IMR-90 (cell line): ENCODE measurements at regions not wholly inside any gene's neighbourhood (a gene's known extent, or its start where the extent isn't known, plus 50 kb on each side); places are given as distances from the start of the nearest gene placed in this dataset.

Source experiments
- ATAC-seq: fragments of 200-7000 bp; cut with Tn5 transposase; 2 replicates; pipeline ENCODE4 v1.9.1; 2020; ENCODE audit warnings: low read depth, mild to moderate bottlenecking, moderate library complexity
- BruUV-seq: library from RNA; stranded (reverse); fragments of 400-500 nt; replicated peaks from 2 replicates; lab custom pipeline; 2021; lab: Mats Ljungman, UMichigan
- CTCF ChIA-PET: fragments of 300-600 bp; formaldehyde crosslinking; extraction: SDS; loops from one replicate; lab custom pipeline; 2021; ENCODE audit warnings: antibody characterized with exemption; lab: Yijun Ruan, JAX
- POLR2A ChIA-PET: fragments of 300-600 bp; sonication (Branson Sonifier 250); formaldehyde crosslinking; loops from one replicate; lab custom pipeline; 2022; ENCODE audit warnings: antibody characterized with exemption; ENCODE audit not compliant: unreplicated experiment; lab: Charles Lee
- DNase-seq: peaks from one replicate; pipeline ENCODE4 v3.0.0; 2013
- H2AFZ ChIP-seq: replicated peaks from 2 replicates; pipeline ENCODE3; 2013; ENCODE audit warnings: low read length, mild to moderate bottlenecking; ENCODE audit not compliant: poor library complexity
- H2AK5ac ChIP-seq: 2 replicates; pipeline ENCODE4 v1.6.1; 2013; ENCODE audit warnings: low read depth, low read length, inconsistent platforms
- H2AK9ac ChIP-seq: replicated peaks from 2 replicates; pipeline ENCODE3; 2013; ENCODE audit warnings: mild to moderate bottlenecking, low read depth, low read length, moderate library complexity; ENCODE audit not compliant: poor library complexity
- H2BK120ac ChIP-seq: 2 replicates; pipeline ENCODE4 v1.6.1; 2013; ENCODE audit warnings: low read depth, low read length, inconsistent platforms
- H2BK15ac ChIP-seq: 3 replicates; pipeline ENCODE4 v1.6.1; 2013; ENCODE audit warnings: low read depth, low read length, inconsistent platforms
- H2BK20ac ChIP-seq: 2 replicates; pipeline ENCODE4 v1.6.1; 2013; ENCODE audit warnings: low read depth, mild to moderate bottlenecking, inconsistent platforms, low read length, moderate library complexity
- H2BK5ac ChIP-seq: 2 replicates; pipeline ENCODE4 v1.6.1; 2013; ENCODE audit warnings: mild to moderate bottlenecking, low read depth, low read length, inconsistent platforms; ENCODE audit not compliant: poor library complexity, severe bottlenecking
- H3K14ac ChIP-seq: replicated peaks from 2 replicates; pipeline ENCODE4 v1.6.1; 2013; ENCODE audit warnings: low read depth, low read length, inconsistent platforms
- H3K18ac ChIP-seq: 2 replicates; pipeline ENCODE4 v1.6.1; 2013; ENCODE audit warnings: low read depth, low read length, control low read depth
- H3K23ac ChIP-seq: 2 replicates; pipeline ENCODE4 v1.6.1; 2013; ENCODE audit warnings: low read depth, low read length, inconsistent platforms
- H3K27ac ChIP-seq: 2 replicates; pipeline ENCODE4 v1.5.1; 2013; ENCODE audit warnings: mild to moderate bottlenecking, control low read depth, low read length; ENCODE audit not compliant: insufficient read depth
- H3K27me3 ChIP-seq: 2 replicates; pipeline ENCODE4 v1.6.1; 2013; ENCODE audit warnings: low read length; ENCODE audit not compliant: control insufficient read depth, insufficient read depth
- H3K36me3 ChIP-seq: 2 replicates; pipeline ENCODE4 v1.6.1; 2013; ENCODE audit warnings: low read length, mixed read lengths; ENCODE audit not compliant: control insufficient read depth, insufficient read depth
- H3K4ac ChIP-seq: 2 replicates; pipeline ENCODE4 v1.6.1; 2013; ENCODE audit warnings: low read depth, low read length, inconsistent platforms
- H3K4me1 ChIP-seq: 2 replicates; pipeline ENCODE4 v1.6.1; 2013; ENCODE audit warnings: low read length, mixed read lengths; ENCODE audit not compliant: control insufficient read depth, insufficient read depth
- H3K4me2 ChIP-seq: 2 replicates; pipeline ENCODE4 v1.6.1; 2013; ENCODE audit warnings: low read depth, mild to moderate bottlenecking, control low read depth, low read length, moderate library complexity
- H3K4me3 ChIP-seq: 2 replicates; pipeline ENCODE4 v1.5.1; 2013; ENCODE audit warnings: low read depth, mild to moderate bottlenecking, control low read depth, low read length, moderate library complexity; ENCODE audit not compliant: insufficient read depth
- H3K56ac ChIP-seq: 2 replicates; pipeline ENCODE4 v1.6.1; 2013; ENCODE audit warnings: low read length, inconsistent platforms; ENCODE audit not compliant: insufficient read depth; ENCODE audit errors: extremely low read depth
- H3K79me1 ChIP-seq, 2 experiments: 2 replicates each; pipeline ENCODE4 v1.6.1; 2013; ENCODE audit warnings: low read length in 2 of 2, inconsistent platforms in 1 of 2, low read depth in 1 of 2
- H3K9ac ChIP-seq: 2 replicates; pipeline ENCODE4 v1.6.1; 2013; ENCODE audit warnings: low read depth, low read length, control low read depth
- H3K9me1 ChIP-seq: 2 replicates; pipeline ENCODE4 v1.6.1; 2013; ENCODE audit warnings: low read length, inconsistent platforms; ENCODE audit not compliant: insufficient read depth
- H3K9me3 ChIP-seq: 2 replicates; pipeline ENCODE4 v1.6.1; 2013; ENCODE audit warnings: low read length; ENCODE audit not compliant: control insufficient read depth, insufficient read depth
- H4K20me1 ChIP-seq: 2 replicates; pipeline ENCODE4 v1.6.1; 2013; ENCODE audit warnings: low read length, inconsistent platforms; ENCODE audit not compliant: insufficient read depth
- H4K5ac ChIP-seq: 2 replicates; pipeline ENCODE4 v1.6.1; 2013; ENCODE audit warnings: mild to moderate bottlenecking, low read depth, low read length, control low read depth
- H4K8ac ChIP-seq, 2 experiments: 2 replicates each; pipeline ENCODE4 v1.6.1; 2013; ENCODE audit warnings: low read depth in 2 of 2, low read length in 2 of 2, control low read depth in 1 of 2, inconsistent platforms in 1 of 2
- H4K91ac ChIP-seq: 2 replicates; pipeline ENCODE4 v1.6.1; 2013; ENCODE audit warnings: low read depth, low read length, inconsistent platforms; ENCODE audit not compliant: insufficient read depth
- BHLHE40 ChIP-seq: fragments of 150-350 bp; IDR thresholded peaks from 2 replicates; pipeline ENCODE4 v1.6.1; 2016; ENCODE audit warnings: mild to moderate bottlenecking, low read depth, low read length
- CEBPB ChIP-seq: IDR thresholded peaks from 2 replicates; pipeline ENCODE4 v1.6.1; 2012; ENCODE audit warnings: low read depth, low read length, improper control_type of control experiment
- CHD1 ChIP-seq: IDR thresholded peaks from 2 replicates; pipeline ENCODE4 v1.6.1; 2012; ENCODE audit warnings: low read depth, low read length, improper control_type of control experiment
- FOS ChIP-seq: fragments of 150-350 bp; IDR thresholded peaks from 2 replicates; pipeline ENCODE4 v1.6.1; 2016; ENCODE audit warnings: low read depth, low read length
- MAFK ChIP-seq: IDR thresholded peaks from 2 replicates; pipeline ENCODE4 v1.6.1; 2012; ENCODE audit warnings: low read depth, low read length, improper control_type of control experiment
- MAZ ChIP-seq: IDR thresholded peaks from 2 replicates; pipeline ENCODE4 v1.6.1; 2012; ENCODE audit warnings: low read depth, mild to moderate bottlenecking, low read length, improper control_type of control experiment, moderate library complexity, borderline replicate concordance
- MXI1 ChIP-seq: IDR thresholded peaks from 2 replicates; pipeline ENCODE4 v1.6.1; 2012; ENCODE audit warnings: low read depth, mild to moderate bottlenecking, low read length, moderate library complexity, borderline replicate concordance
- NFE2L2 ChIP-seq: fragments of 150-350 bp; IDR thresholded peaks from 2 replicates; pipeline ENCODE4 v1.6.1; 2016; ENCODE audit warnings: low read depth, mild to moderate bottlenecking, low read length
- POLR2A ChIP-seq: IDR thresholded peaks from 2 replicates; pipeline ENCODE4 v1.6.1; 2012; ENCODE audit warnings: mild to moderate bottlenecking, low read depth, low read length
- RAD21 ChIP-seq: IDR thresholded peaks from 2 replicates; pipeline ENCODE4 v1.6.1; 2012; ENCODE audit warnings: low read length, improper control_type of control experiment
- RCOR1 ChIP-seq: IDR thresholded peaks from 2 replicates; pipeline ENCODE4 v1.6.1; 2012; ENCODE audit warnings: mild to moderate bottlenecking, low read length, improper control_type of control experiment; ENCODE audit not compliant: insufficient replicate concordance
- RFX5 ChIP-seq: IDR thresholded peaks from 2 replicates; pipeline ENCODE4 v1.8.0; 2012; ENCODE audit warnings: low read depth, mild to moderate bottlenecking, low read length, moderate library complexity
- SMC3 ChIP-seq: fragments of 150-350 bp; IDR thresholded peaks from 2 replicates; pipeline ENCODE4 v1.6.1; 2016; ENCODE audit warnings: low read depth, mild to moderate bottlenecking, antibody characterized with exemption, low read length, moderate library complexity
- WGBS, 2 experiments: methylation state at CpG; one replicate each; pipeline versions ENCODE4 v1.1.5 to v1.1.7; 2013; ENCODE audit warnings: missing lambda C conversion rate in 2 of 2; ENCODE audit not compliant: insufficient read length in 1 of 2; ENCODE audit errors: extremely low coverage in 2 of 2; 5-methylcytosine and 5-hydroxymethylcytosine counted together
- dilution Hi-C: fragments of 300-500 bp; cut with HindIII; formaldehyde crosslinking; loops from one replicate; pipeline ENCODE4 v1.14.3; 2018; ENCODE audit warnings: low sequenced_read_pairs; ENCODE audit not compliant: unreplicated experiment
- in situ Hi-C: fragments of 300-500 bp; cut with MboI; formaldehyde crosslinking; loops from 3 replicates; pipeline ENCODE4 v1.14.3; 2019; ENCODE audit warnings: low sequenced_read_pairs, inconsistent platforms, mixed read lengths
- intact Hi-C: fragments of 100-400 bp; cut with micrococcal nuclease; formaldehyde crosslinking; loops from 2 replicates; pipeline ENCODE4 v1.10.0; 2022
- TF ChIP-seq, protein P1 (sequence below): fragments of 150-350 bp; IDR thresholded peaks from 2 replicates; pipeline ENCODE4 v1.6.1; 2016; ENCODE audit warnings: low read depth, mild to moderate bottlenecking, low read length, moderate library complexity, borderline replicate concordance
- TF ChIP-seq, protein P2 (sequence below): fragments of 150-350 bp; IDR thresholded peaks from 2 replicates; pipeline ENCODE4 v1.6.1; 2017; ENCODE audit warnings: mild to moderate bottlenecking, antibody characterized with exemption, low read length, low read depth
- TF ChIP-seq, protein P3 (sequence below): conservative IDR thresholded peaks from 2 replicates; pipeline ENCODE4 v1.5.1; 2012; ENCODE audit warnings: mild to moderate bottlenecking, low read depth, low read length, improper control_type of control experiment

DNA sequence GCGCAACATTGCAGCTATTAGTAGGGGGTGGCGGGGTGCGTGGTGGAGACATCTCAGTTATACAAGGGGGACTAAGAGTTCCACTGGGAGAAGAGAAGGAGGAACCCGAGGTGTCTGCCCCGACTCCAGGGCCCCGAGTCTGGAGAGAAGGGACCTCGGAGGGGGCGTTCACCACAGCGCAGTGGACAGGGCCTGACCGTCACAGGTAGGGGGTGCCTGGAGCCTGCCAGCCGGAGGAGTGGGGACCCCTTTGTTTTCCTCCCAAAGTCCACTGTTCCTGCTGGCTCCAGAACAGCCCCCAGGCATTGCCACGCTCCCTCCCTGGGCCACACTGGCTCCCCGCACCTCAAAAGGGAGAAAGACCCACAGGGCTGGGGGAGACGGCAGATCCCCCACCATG is 175.9 kb upstream of the TNRC6C start:
- Histone ChIP-seq H2AK5ac (no peak overlapping the region), H3K4ac (no peak overlapping the region), H2AFZ (no peak overlapping the region), H4K20me1 (no peaks in the 10 kb centered on the region), H3K27ac (no peak overlapping the region), H4K8ac (no peak overlapping the region), H4K91ac (no peak overlapping the region), H3K4me2 (no peak overlapping the region), H2BK20ac (no peak overlapping the region), H4K5ac (no peak overlapping the region), H2BK5ac (no peak overlapping the region), H3K4me3 (no peak overlapping the region), H3K23ac (no peak overlapping the region), H3K18ac (no peak overlapping the region), H2AK9ac (no peak overlapping the region), H3K9me1 (no peaks in the 10 kb centered on the region), H3K4me1 (no peaks in the 10 kb centered on the region), H3K36me3 (no peaks in the 10 kb centered on the region), H3K79me1 (no peaks in the 10 kb centered on the region), H3K14ac (no peak overlapping the region), H3K27me3 (peaks cover 52% of the 10 kb centered on the region), H3K9ac (no peak overlapping the region), H3K9me3 (no peaks in the 10 kb centered on the region), H2BK120ac (no peak overlapping the region), H3K56ac (no peak overlapping the region), H2BK15ac (no peak overlapping the region)
- DNase-seq (no peak), ATAC-seq (no peak)
- intact Hi-C loops (no loop called here), in situ Hi-C loops (no loop called here), dilution Hi-C loops (no loop called here)
- TF ChIP-seq, protein P1, sequence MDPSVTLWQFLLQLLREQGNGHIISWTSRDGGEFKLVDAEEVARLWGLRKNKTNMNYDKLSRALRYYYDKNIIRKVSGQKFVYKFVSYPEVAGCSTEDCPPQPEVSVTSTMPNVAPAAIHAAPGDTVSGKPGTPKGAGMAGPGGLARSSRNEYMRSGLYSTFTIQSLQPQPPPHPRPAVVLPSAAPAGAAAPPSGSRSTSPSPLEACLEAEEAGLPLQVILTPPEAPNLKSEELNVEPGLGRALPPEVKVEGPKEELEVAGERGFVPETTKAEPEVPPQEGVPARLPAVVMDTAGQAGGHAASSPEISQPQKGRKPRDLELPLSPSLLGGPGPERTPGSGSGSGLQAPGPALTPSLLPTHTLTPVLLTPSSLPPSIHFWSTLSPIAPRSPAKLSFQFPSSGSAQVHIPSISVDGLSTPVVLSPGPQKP = no peak
- no peak for TF ChIP-seq SMC3
- no peak for TF ChIP-seq RFX5
- TF ChIP-seq NFE2L2 = no peak
- no peak for TF ChIP-seq FOS
- no peak for TF ChIP-seq CHD1
- TF ChIP-seq, protein P2, sequence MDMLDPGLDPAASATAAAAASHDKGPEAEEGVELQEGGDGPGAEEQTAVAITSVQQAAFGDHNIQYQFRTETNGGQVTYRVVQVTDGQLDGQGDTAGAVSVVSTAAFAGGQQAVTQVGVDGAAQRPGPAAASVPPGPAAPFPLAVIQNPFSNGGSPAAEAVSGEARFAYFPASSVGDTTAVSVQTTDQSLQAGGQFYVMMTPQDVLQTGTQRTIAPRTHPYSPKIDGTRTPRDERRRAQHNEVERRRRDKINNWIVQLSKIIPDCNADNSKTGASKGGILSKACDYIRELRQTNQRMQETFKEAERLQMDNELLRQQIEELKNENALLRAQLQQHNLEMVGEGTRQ = no peak
- TF ChIP-seq POLR2A = no peak
- no peak for TF ChIP-seq BHLHE40
- TF ChIP-seq, protein P3, sequence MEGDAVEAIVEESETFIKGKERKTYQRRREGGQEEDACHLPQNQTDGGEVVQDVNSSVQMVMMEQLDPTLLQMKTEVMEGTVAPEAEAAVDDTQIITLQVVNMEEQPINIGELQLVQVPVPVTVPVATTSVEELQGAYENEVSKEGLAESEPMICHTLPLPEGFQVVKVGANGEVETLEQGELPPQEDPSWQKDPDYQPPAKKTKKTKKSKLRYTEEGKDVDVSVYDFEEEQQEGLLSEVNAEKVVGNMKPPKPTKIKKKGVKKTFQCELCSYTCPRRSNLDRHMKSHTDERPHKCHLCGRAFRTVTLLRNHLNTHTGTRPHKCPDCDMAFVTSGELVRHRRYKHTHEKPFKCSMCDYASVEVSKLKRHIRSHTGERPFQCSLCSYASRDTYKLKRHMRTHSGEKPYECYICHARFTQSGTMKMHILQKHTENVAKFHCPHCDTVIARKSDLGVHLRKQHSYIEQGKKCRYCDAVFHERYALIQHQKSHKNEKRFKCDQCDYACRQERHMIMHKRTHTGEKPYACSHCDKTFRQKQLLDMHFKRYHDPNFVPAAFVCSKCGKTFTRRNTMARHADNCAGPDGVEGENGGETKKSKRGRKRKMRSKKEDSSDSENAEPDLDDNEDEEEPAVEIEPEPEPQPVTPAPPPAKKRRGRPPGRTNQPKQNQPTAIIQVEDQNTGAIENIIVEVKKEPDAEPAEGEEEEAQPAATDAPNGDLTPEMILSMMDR = no peak
- no peak for TF ChIP-seq MAZ
- no peak for TF ChIP-seq RAD21
- TF ChIP-seq MXI1 = no peak
- no peak for TF ChIP-seq CEBPB
- no peak for TF ChIP-seq RCOR1
- no peak for TF ChIP-seq MAFK
- no TSS peak for BruUV-seq
- 68% methylated on average over 5 of the region's 14 CpGs; no CpG with 5 or more reads in 1 of the 2 experiments for WGBS, 2 experiments
- ChIA-PET POLR2A (no interaction called here), CTCF (no interaction called here)
